ENCODE measurements at regions not wholly inside any gene's neighbourhood (a gene's known extent, or its start where the extent isn't known, plus 50 kb on each side); places are given as distances from the start of the nearest gene placed in this dataset.

GRCh38 chr16:29198731-29199521, 207.6 kb downstream of the NPIPB11 start:
- no peak for TF ChIP-seq CTCF (IDR thresholded peaks at IDR 0.05; ENCODE audit: insufficient read depth, low read length, poor library complexity, severe bottlenecking)
- no peak for TF ChIP-seq EZH2phosphoT487 (conservative IDR thresholded peaks at IDR 0.05; ENCODE audit: low read length)
